IMR-90 (cell line): ENCODE measurements at regions not wholly inside any gene's neighbourhood (a gene's known extent, or its start where the extent isn't known, plus 50 kb on each side); places are given as distances from the start of the nearest gene placed in this dataset.

Experiments used
- ATAC-seq: fragments of 200-7000 bp; cut with Tn5 transposase; 2 replicates; pipeline ENCODE4 v1.9.1; 2020; ENCODE audit warnings: low read depth, mild to moderate bottlenecking, moderate library complexity
- BruUV-seq: library from RNA; stranded (reverse); fragments of 400-500 nt; replicated peaks from 2 replicates; lab custom pipeline; 2021; lab: Mats Ljungman, UMichigan
- CTCF ChIA-PET: fragments of 300-600 bp; formaldehyde crosslinking; extraction: SDS; loops from one replicate; lab custom pipeline; 2021; ENCODE audit warnings: antibody characterized with exemption; lab: Yijun Ruan, JAX
- POLR2A ChIA-PET: fragments of 300-600 bp; sonication (Branson Sonifier 250); formaldehyde crosslinking; loops from one replicate; lab custom pipeline; 2022; ENCODE audit warnings: antibody characterized with exemption; ENCODE audit not compliant: unreplicated experiment; lab: Charles Lee
- DNase-seq: peaks from one replicate; pipeline ENCODE4 v3.0.0; 2013
- H2AFZ ChIP-seq: replicated peaks from 2 replicates; pipeline ENCODE3; 2013; ENCODE audit warnings: low read length, mild to moderate bottlenecking; ENCODE audit not compliant: poor library complexity
- H2AK5ac ChIP-seq: 2 replicates; pipeline ENCODE4 v1.6.1; 2013; ENCODE audit warnings: low read depth, low read length, inconsistent platforms
- H2AK9ac ChIP-seq: replicated peaks from 2 replicates; pipeline ENCODE3; 2013; ENCODE audit warnings: mild to moderate bottlenecking, low read depth, low read length, moderate library complexity; ENCODE audit not compliant: poor library complexity
- H2BK120ac ChIP-seq: 2 replicates; pipeline ENCODE4 v1.6.1; 2013; ENCODE audit warnings: low read depth, low read length, inconsistent platforms
- H2BK15ac ChIP-seq: 3 replicates; pipeline ENCODE4 v1.6.1; 2013; ENCODE audit warnings: low read depth, low read length, inconsistent platforms
- H2BK20ac ChIP-seq: 2 replicates; pipeline ENCODE4 v1.6.1; 2013; ENCODE audit warnings: low read depth, mild to moderate bottlenecking, inconsistent platforms, low read length, moderate library complexity
- H2BK5ac ChIP-seq: 2 replicates; pipeline ENCODE4 v1.6.1; 2013; ENCODE audit warnings: mild to moderate bottlenecking, low read depth, low read length, inconsistent platforms; ENCODE audit not compliant: poor library complexity, severe bottlenecking
- H3K14ac ChIP-seq: replicated peaks from 2 replicates; pipeline ENCODE4 v1.6.1; 2013; ENCODE audit warnings: low read depth, low read length, inconsistent platforms
- H3K18ac ChIP-seq: 2 replicates; pipeline ENCODE4 v1.6.1; 2013; ENCODE audit warnings: low read depth, low read length, control low read depth
- H3K23ac ChIP-seq: 2 replicates; pipeline ENCODE4 v1.6.1; 2013; ENCODE audit warnings: low read depth, low read length, inconsistent platforms
- H3K27ac ChIP-seq: 2 replicates; pipeline ENCODE4 v1.5.1; 2013; ENCODE audit warnings: mild to moderate bottlenecking, control low read depth, low read length; ENCODE audit not compliant: insufficient read depth
- H3K27me3 ChIP-seq: 2 replicates; pipeline ENCODE4 v1.6.1; 2013; ENCODE audit warnings: low read length; ENCODE audit not compliant: control insufficient read depth, insufficient read depth
- H3K36me3 ChIP-seq: 2 replicates; pipeline ENCODE4 v1.6.1; 2013; ENCODE audit warnings: low read length, mixed read lengths; ENCODE audit not compliant: control insufficient read depth, insufficient read depth
- H3K4ac ChIP-seq: 2 replicates; pipeline ENCODE4 v1.6.1; 2013; ENCODE audit warnings: low read depth, low read length, inconsistent platforms
- H3K4me1 ChIP-seq: 2 replicates; pipeline ENCODE4 v1.6.1; 2013; ENCODE audit warnings: low read length, mixed read lengths; ENCODE audit not compliant: control insufficient read depth, insufficient read depth
- H3K4me2 ChIP-seq: 2 replicates; pipeline ENCODE4 v1.6.1; 2013; ENCODE audit warnings: low read depth, mild to moderate bottlenecking, control low read depth, low read length, moderate library complexity
- H3K4me3 ChIP-seq: 2 replicates; pipeline ENCODE4 v1.5.1; 2013; ENCODE audit warnings: low read depth, mild to moderate bottlenecking, control low read depth, low read length, moderate library complexity; ENCODE audit not compliant: insufficient read depth
- H3K56ac ChIP-seq: 2 replicates; pipeline ENCODE4 v1.6.1; 2013; ENCODE audit warnings: low read length, inconsistent platforms; ENCODE audit not compliant: insufficient read depth; ENCODE audit errors: extremely low read depth
- H3K79me1 ChIP-seq, 2 experiments: 2 replicates each; pipeline ENCODE4 v1.6.1; 2013; ENCODE audit warnings: low read length in 2 of 2, inconsistent platforms in 1 of 2, low read depth in 1 of 2
- H3K9ac ChIP-seq: 2 replicates; pipeline ENCODE4 v1.6.1; 2013; ENCODE audit warnings: low read depth, low read length, control low read depth
- H3K9me1 ChIP-seq: 2 replicates; pipeline ENCODE4 v1.6.1; 2013; ENCODE audit warnings: low read length, inconsistent platforms; ENCODE audit not compliant: insufficient read depth
- H3K9me3 ChIP-seq: 2 replicates; pipeline ENCODE4 v1.6.1; 2013; ENCODE audit warnings: low read length; ENCODE audit not compliant: control insufficient read depth, insufficient read depth
- H4K20me1 ChIP-seq: 2 replicates; pipeline ENCODE4 v1.6.1; 2013; ENCODE audit warnings: low read length, inconsistent platforms; ENCODE audit not compliant: insufficient read depth
- H4K5ac ChIP-seq: 2 replicates; pipeline ENCODE4 v1.6.1; 2013; ENCODE audit warnings: mild to moderate bottlenecking, low read depth, low read length, control low read depth
- H4K8ac ChIP-seq, 2 experiments: 2 replicates each; pipeline ENCODE4 v1.6.1; 2013; ENCODE audit warnings: low read depth in 2 of 2, low read length in 2 of 2, control low read depth in 1 of 2, inconsistent platforms in 1 of 2
- H4K91ac ChIP-seq: 2 replicates; pipeline ENCODE4 v1.6.1; 2013; ENCODE audit warnings: low read depth, low read length, inconsistent platforms; ENCODE audit not compliant: insufficient read depth
- BHLHE40 ChIP-seq: fragments of 150-350 bp; IDR thresholded peaks from 2 replicates; pipeline ENCODE4 v1.6.1; 2016; ENCODE audit warnings: mild to moderate bottlenecking, low read depth, low read length
- CEBPB ChIP-seq: IDR thresholded peaks from 2 replicates; pipeline ENCODE4 v1.6.1; 2012; ENCODE audit warnings: low read depth, low read length, improper control_type of control experiment
- CHD1 ChIP-seq: IDR thresholded peaks from 2 replicates; pipeline ENCODE4 v1.6.1; 2012; ENCODE audit warnings: low read depth, low read length, improper control_type of control experiment
- FOS ChIP-seq: fragments of 150-350 bp; IDR thresholded peaks from 2 replicates; pipeline ENCODE4 v1.6.1; 2016; ENCODE audit warnings: low read depth, low read length
- MAFK ChIP-seq: IDR thresholded peaks from 2 replicates; pipeline ENCODE4 v1.6.1; 2012; ENCODE audit warnings: low read depth, low read length, improper control_type of control experiment
- MAZ ChIP-seq: IDR thresholded peaks from 2 replicates; pipeline ENCODE4 v1.6.1; 2012; ENCODE audit warnings: low read depth, mild to moderate bottlenecking, low read length, improper control_type of control experiment, moderate library complexity, borderline replicate concordance
- MXI1 ChIP-seq: IDR thresholded peaks from 2 replicates; pipeline ENCODE4 v1.6.1; 2012; ENCODE audit warnings: low read depth, mild to moderate bottlenecking, low read length, moderate library complexity, borderline replicate concordance
- NFE2L2 ChIP-seq: fragments of 150-350 bp; IDR thresholded peaks from 2 replicates; pipeline ENCODE4 v1.6.1; 2016; ENCODE audit warnings: low read depth, mild to moderate bottlenecking, low read length
- POLR2A ChIP-seq: IDR thresholded peaks from 2 replicates; pipeline ENCODE4 v1.6.1; 2012; ENCODE audit warnings: mild to moderate bottlenecking, low read depth, low read length
- RAD21 ChIP-seq: IDR thresholded peaks from 2 replicates; pipeline ENCODE4 v1.6.1; 2012; ENCODE audit warnings: low read length, improper control_type of control experiment
- RCOR1 ChIP-seq: IDR thresholded peaks from 2 replicates; pipeline ENCODE4 v1.6.1; 2012; ENCODE audit warnings: mild to moderate bottlenecking, low read length, improper control_type of control experiment; ENCODE audit not compliant: insufficient replicate concordance
- RFX5 ChIP-seq: IDR thresholded peaks from 2 replicates; pipeline ENCODE4 v1.8.0; 2012; ENCODE audit warnings: low read depth, mild to moderate bottlenecking, low read length, moderate library complexity
- SMC3 ChIP-seq: fragments of 150-350 bp; IDR thresholded peaks from 2 replicates; pipeline ENCODE4 v1.6.1; 2016; ENCODE audit warnings: low read depth, mild to moderate bottlenecking, antibody characterized with exemption, low read length, moderate library complexity
- WGBS, 2 experiments: methylation state at CpG; one replicate each; pipeline versions ENCODE4 v1.1.5 to v1.1.7; 2013; ENCODE audit warnings: missing lambda C conversion rate in 2 of 2; ENCODE audit not compliant: insufficient read length in 1 of 2; ENCODE audit errors: extremely low coverage in 2 of 2; 5-methylcytosine and 5-hydroxymethylcytosine counted together
- dilution Hi-C: fragments of 300-500 bp; cut with HindIII; formaldehyde crosslinking; loops from one replicate; pipeline ENCODE4 v1.14.3; 2018; ENCODE audit warnings: low sequenced_read_pairs; ENCODE audit not compliant: unreplicated experiment
- in situ Hi-C: fragments of 300-500 bp; cut with MboI; formaldehyde crosslinking; loops from 3 replicates; pipeline ENCODE4 v1.14.3; 2019; ENCODE audit warnings: low sequenced_read_pairs, inconsistent platforms, mixed read lengths
- intact Hi-C: fragments of 100-400 bp; cut with micrococcal nuclease; formaldehyde crosslinking; loops from 2 replicates; pipeline ENCODE4 v1.10.0; 2022
- TF ChIP-seq, protein P1 (sequence below): fragments of 150-350 bp; IDR thresholded peaks from 2 replicates; pipeline ENCODE4 v1.6.1; 2016; ENCODE audit warnings: low read depth, mild to moderate bottlenecking, low read length, moderate library complexity, borderline replicate concordance
- TF ChIP-seq, protein P2 (sequence below): conservative IDR thresholded peaks from 2 replicates; pipeline ENCODE4 v1.5.1; 2012; ENCODE audit warnings: mild to moderate bottlenecking, low read depth, low read length, improper control_type of control experiment
- TF ChIP-seq, protein P3 (sequence below): fragments of 150-350 bp; IDR thresholded peaks from 2 replicates; pipeline ENCODE4 v1.6.1; 2017; ENCODE audit warnings: mild to moderate bottlenecking, antibody characterized with exemption, low read length, low read depth

DNA sequence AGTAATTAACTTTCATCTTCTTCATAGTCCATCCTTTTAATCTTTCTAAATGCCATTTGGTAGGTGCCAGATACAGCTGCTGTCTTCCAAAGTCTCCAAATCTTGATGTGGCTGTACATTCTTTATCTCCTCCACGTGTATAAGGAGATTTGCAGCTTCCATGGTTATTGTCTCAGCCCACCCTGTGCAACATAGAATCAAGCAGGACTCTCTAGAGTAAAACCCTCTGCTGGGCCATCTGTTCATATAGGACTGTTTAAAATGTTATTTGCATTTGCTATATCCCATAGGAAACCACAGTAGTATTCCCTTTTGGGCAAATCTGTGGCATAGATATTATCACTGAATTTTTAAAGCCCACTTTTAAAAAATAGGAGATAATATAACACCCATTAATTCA, 527.2 kb upstream of the EPHA5 start:
- Histone ChIP-seq H3K9me1 (no peaks in the 10 kb centered on the region), H2BK15ac (no peak overlapping the region), H4K91ac (no peak overlapping the region), H4K20me1 (no peaks in the 10 kb centered on the region), H2BK120ac (no peak overlapping the region), H3K4me2 (no peak overlapping the region), H3K4me1 (no peaks in the 10 kb centered on the region), H3K79me1 (no peaks in the 10 kb centered on the region), H2AFZ (no peak overlapping the region), H3K9ac (no peak overlapping the region), H3K18ac (no peak overlapping the region), H4K5ac (no peak overlapping the region), H3K27me3 (no peaks in the 10 kb centered on the region), H3K14ac (no peak overlapping the region), H3K23ac (no peak overlapping the region), H3K27ac (no peak overlapping the region), H2AK9ac (no peak overlapping the region), H3K9me3 (no peaks in the 10 kb centered on the region), H3K4ac (no peak overlapping the region), H4K8ac (no peak overlapping the region), H2BK5ac (no peak overlapping the region), H3K56ac (no peak overlapping the region), H3K36me3 (no peaks in the 10 kb centered on the region), H3K4me3 (no peak overlapping the region), H2AK5ac (no peak overlapping the region), H2BK20ac (no peak overlapping the region)
- BruUV-seq, result no TSS peak
- intact Hi-C loops (no loop called here), dilution Hi-C loops (no loop called here), in situ Hi-C loops (no loop called here)
- no peak for TF ChIP-seq POLR2A
- TF ChIP-seq, protein P1, sequence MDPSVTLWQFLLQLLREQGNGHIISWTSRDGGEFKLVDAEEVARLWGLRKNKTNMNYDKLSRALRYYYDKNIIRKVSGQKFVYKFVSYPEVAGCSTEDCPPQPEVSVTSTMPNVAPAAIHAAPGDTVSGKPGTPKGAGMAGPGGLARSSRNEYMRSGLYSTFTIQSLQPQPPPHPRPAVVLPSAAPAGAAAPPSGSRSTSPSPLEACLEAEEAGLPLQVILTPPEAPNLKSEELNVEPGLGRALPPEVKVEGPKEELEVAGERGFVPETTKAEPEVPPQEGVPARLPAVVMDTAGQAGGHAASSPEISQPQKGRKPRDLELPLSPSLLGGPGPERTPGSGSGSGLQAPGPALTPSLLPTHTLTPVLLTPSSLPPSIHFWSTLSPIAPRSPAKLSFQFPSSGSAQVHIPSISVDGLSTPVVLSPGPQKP, result no peak
- no peak for TF ChIP-seq CHD1
- TF ChIP-seq RCOR1, result no peak
- TF ChIP-seq NFE2L2, result no peak
- TF ChIP-seq, protein P2, sequence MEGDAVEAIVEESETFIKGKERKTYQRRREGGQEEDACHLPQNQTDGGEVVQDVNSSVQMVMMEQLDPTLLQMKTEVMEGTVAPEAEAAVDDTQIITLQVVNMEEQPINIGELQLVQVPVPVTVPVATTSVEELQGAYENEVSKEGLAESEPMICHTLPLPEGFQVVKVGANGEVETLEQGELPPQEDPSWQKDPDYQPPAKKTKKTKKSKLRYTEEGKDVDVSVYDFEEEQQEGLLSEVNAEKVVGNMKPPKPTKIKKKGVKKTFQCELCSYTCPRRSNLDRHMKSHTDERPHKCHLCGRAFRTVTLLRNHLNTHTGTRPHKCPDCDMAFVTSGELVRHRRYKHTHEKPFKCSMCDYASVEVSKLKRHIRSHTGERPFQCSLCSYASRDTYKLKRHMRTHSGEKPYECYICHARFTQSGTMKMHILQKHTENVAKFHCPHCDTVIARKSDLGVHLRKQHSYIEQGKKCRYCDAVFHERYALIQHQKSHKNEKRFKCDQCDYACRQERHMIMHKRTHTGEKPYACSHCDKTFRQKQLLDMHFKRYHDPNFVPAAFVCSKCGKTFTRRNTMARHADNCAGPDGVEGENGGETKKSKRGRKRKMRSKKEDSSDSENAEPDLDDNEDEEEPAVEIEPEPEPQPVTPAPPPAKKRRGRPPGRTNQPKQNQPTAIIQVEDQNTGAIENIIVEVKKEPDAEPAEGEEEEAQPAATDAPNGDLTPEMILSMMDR, result no peak
- TF ChIP-seq CEBPB, result no peak
- no peak for TF ChIP-seq MXI1
- TF ChIP-seq RAD21, result no peak
- no peak for TF ChIP-seq MAFK
- TF ChIP-seq, protein P3, sequence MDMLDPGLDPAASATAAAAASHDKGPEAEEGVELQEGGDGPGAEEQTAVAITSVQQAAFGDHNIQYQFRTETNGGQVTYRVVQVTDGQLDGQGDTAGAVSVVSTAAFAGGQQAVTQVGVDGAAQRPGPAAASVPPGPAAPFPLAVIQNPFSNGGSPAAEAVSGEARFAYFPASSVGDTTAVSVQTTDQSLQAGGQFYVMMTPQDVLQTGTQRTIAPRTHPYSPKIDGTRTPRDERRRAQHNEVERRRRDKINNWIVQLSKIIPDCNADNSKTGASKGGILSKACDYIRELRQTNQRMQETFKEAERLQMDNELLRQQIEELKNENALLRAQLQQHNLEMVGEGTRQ, result no peak
- no peak for TF ChIP-seq BHLHE40
- TF ChIP-seq SMC3, result no peak
- TF ChIP-seq RFX5, result no peak
- TF ChIP-seq MAZ, result no peak
- TF ChIP-seq FOS, result no peak
- ChIA-PET POLR2A (no interaction called here), CTCF (no interaction called here)
- DNase-seq, result no peak
- ATAC-seq, result no peak
- WGBS, 2 experiments, result no CpG with 5 or more reads among the region's 1 CpG
